Neural cell (in vitro differentiated cells): ENCODE measurements at regions not wholly inside any gene's neighbourhood (a gene's known extent, or its start where the extent isn't known, plus 50 kb on each side); places are given as distances from the start of the nearest gene placed in this dataset.

Source experiments
- H2AFZ ChIP-seq: fragments of 200-600, 300-800 bp; sonication (generic), shearing (Covaris generic); 2 replicates; pipeline ENCODE4 v1.6.0; 2014; ENCODE audit warnings: low read depth, mild to moderate bottlenecking, antibody characterized with exemption, low read length, moderate library complexity
- H3F3A ChIP-seq: fragments of 200-600 bp; shearing (Covaris generic); 2 replicates; pipeline ENCODE4 v1.6.1; 2016; ENCODE audit warnings: mild to moderate bottlenecking, moderate library complexity, mixed read lengths, antibody characterized with exemption, low read length; ENCODE audit not compliant: insufficient read depth, poor library complexity, severe bottlenecking
- H3K27ac ChIP-seq: fragments of 200-600, 300-800 bp; sonication (generic), shearing (Covaris generic); 2 replicates; pipeline ENCODE4 v1.5.1; 2014; ENCODE audit warnings: mild to moderate bottlenecking, low read length, moderate library complexity
- H3K27me3 ChIP-seq: fragments of 300-800, 200-600 bp; sonication (generic), shearing (Covaris generic); 2 replicates; pipeline ENCODE4 v1.6.0; 2014; ENCODE audit warnings: mild to moderate bottlenecking, low read depth, low read length, moderate library complexity; ENCODE audit not compliant: insufficient read depth
- H3K36me3 ChIP-seq: fragments of 300-800, 200-600 bp; sonication (generic), shearing (Covaris generic); 2 replicates; pipeline ENCODE4 v1.5.1; 2014; ENCODE audit warnings: mild to moderate bottlenecking, antibody characterized with exemption, low read length, moderate library complexity; ENCODE audit not compliant: insufficient read depth
- H3K4me2 ChIP-seq: fragments of 300-800, 200-600 bp; sonication (generic), shearing (Covaris generic); 2 replicates; pipeline ENCODE4 v1.6.0; 2014; ENCODE audit warnings: mild to moderate bottlenecking, low read length
- H3K4me3 ChIP-seq: fragments of 300-800, 200-600 bp; sonication (generic), shearing (Covaris generic); 2 replicates; pipeline ENCODE4 v1.5.1; 2014; ENCODE audit warnings: mild to moderate bottlenecking, low read length, moderate library complexity
- H3K79me2 ChIP-seq: fragments of 200-600 bp; shearing (Covaris generic); replicated peaks from 2 replicates; pipeline ENCODE4 v1.6.0; 2014; ENCODE audit warnings: mild to moderate bottlenecking, low read length, moderate library complexity; ENCODE audit not compliant: insufficient read depth
- H3K9ac ChIP-seq: fragments of 300-800, 200-600 bp; sonication (generic), shearing (Covaris generic); 2 replicates; pipeline ENCODE4 v1.6.1; 2016; ENCODE audit warnings: mild to moderate bottlenecking, low read length, mixed read lengths
- H3K9me2 ChIP-seq: fragments of 200-600 bp; shearing (Covaris generic); 2 replicates; pipeline ENCODE4 v1.6.1; 2016; ENCODE audit warnings: mild to moderate bottlenecking, low read length, mixed read lengths; ENCODE audit not compliant: insufficient read depth
- H3K9me3 ChIP-seq: fragments of 200-600, 300-800 bp; sonication (generic), shearing (Covaris generic); 2 replicates; pipeline ENCODE4 v1.6.1; 2016; ENCODE audit warnings: mild to moderate bottlenecking, mixed run types, low read length, moderate library complexity, mixed read lengths
- H4K20me1 ChIP-seq: fragments of 200-600 bp; shearing (Covaris generic); 2 replicates; pipeline ENCODE4 v1.6.1; 2016; ENCODE audit warnings: mild to moderate bottlenecking, mixed run types; ENCODE audit not compliant: insufficient read depth
- EP300 ChIP-seq: fragments of 450-650 bp; conservative IDR thresholded peaks from 2 replicates; pipeline ENCODE4 v1.6.1; 2014; ENCODE audit warnings: antibody characterized with exemption, mild to moderate bottlenecking, moderate library complexity; ENCODE audit not compliant: poor library complexity, severe bottlenecking
- EZH2 ChIP-seq: fragments of 200-600, 300-800 bp; shearing (Covaris generic), sonication (generic); IDR thresholded peaks from 2 replicates; pipeline ENCODE4 v1.6.1; 2014; ENCODE audit warnings: antibody characterized with exemption, low read length, borderline replicate concordance, mild to moderate bottlenecking; ENCODE audit not compliant: insufficient read depth, poor library complexity, severe bottlenecking
- MXI1 ChIP-seq: fragments of 450-650 bp; conservative IDR thresholded peaks from 2 replicates; pipeline ENCODE4 v1.6.1; 2014; ENCODE audit warnings: antibody characterized with exemption, mild to moderate bottlenecking; ENCODE audit not compliant: poor library complexity, severe bottlenecking
- POLR2AphosphoS5 ChIP-seq: IDR thresholded peaks from 2 replicates; pipeline ENCODE4 v1.6.1; 2012
- RAD21 ChIP-seq: fragments of 450-650 bp; conservative IDR thresholded peaks from 2 replicates; pipeline ENCODE4 v1.6.1; 2014; ENCODE audit warnings: antibody characterized with exemption, mild to moderate bottlenecking, moderate library complexity
- SMC3 ChIP-seq: fragments of 450-650 bp; conservative IDR thresholded peaks from 2 replicates; pipeline ENCODE4 v1.6.1; 2014; ENCODE audit warnings: antibody characterized with exemption, mild to moderate bottlenecking, moderate library complexity; ENCODE audit not compliant: poor library complexity
- TAF1 ChIP-seq: IDR thresholded peaks from 2 replicates; pipeline ENCODE4 v1.6.1; 2012; ENCODE audit warnings: low read depth
- TF ChIP-seq, protein P1 (sequence below): fragments of 450-650 bp; IDR thresholded peaks from 2 replicates; pipeline ENCODE4 v1.5.1; 2014; ENCODE audit warnings: antibody characterized with exemption, mild to moderate bottlenecking, moderate library complexity; ENCODE audit not compliant: poor library complexity, severe bottlenecking
- TF ChIP-seq, protein P2 (sequence below): IDR thresholded peaks from 2 replicates; pipeline ENCODE4 v1.6.1; 2012; ENCODE audit warnings: borderline replicate concordance

DNA sequence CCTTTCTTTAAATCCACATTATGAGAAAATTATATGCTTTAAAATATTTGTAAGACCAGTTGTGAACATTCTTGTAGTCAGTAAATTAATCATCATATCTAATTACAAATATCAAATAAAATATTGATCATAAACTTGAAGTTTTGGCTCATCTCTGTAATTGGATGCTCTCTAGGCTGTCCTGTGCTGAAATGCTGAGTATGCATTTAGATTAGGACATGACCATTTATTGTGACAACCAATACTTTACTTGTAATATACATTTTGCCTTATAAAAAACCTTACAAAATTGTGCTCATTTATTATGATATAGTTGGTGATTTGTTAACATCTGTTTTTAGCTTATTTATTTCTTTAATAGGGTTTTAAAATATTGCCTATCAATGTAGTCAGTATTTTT is 116.1 kb upstream of the DOCK10 start:
- H3K36me3 ChIP-seq, result no peaks in the 10 kb centered on the region
- H3F3A ChIP-seq, result no peaks in the 10 kb centered on the region
- no peaks in the 10 kb centered on the region for H3K79me2 ChIP-seq
- H3K27ac ChIP-seq, result no peak overlapping the region
- no peaks in the 10 kb centered on the region for H3K9me3 ChIP-seq
- H3K9ac ChIP-seq, result no peak overlapping the region
- H3K4me2 ChIP-seq, result no peak overlapping the region
- no peak overlapping the region for H3K4me3 ChIP-seq
- no peaks in the 10 kb centered on the region for H3K27me3 ChIP-seq
- no peak overlapping the region for H2AFZ ChIP-seq
- no peaks in the 10 kb centered on the region for H4K20me1 ChIP-seq
- H3K9me2 ChIP-seq, result no peaks in the 10 kb centered on the region
- TF ChIP-seq EZH2, result no peak

DNA sequence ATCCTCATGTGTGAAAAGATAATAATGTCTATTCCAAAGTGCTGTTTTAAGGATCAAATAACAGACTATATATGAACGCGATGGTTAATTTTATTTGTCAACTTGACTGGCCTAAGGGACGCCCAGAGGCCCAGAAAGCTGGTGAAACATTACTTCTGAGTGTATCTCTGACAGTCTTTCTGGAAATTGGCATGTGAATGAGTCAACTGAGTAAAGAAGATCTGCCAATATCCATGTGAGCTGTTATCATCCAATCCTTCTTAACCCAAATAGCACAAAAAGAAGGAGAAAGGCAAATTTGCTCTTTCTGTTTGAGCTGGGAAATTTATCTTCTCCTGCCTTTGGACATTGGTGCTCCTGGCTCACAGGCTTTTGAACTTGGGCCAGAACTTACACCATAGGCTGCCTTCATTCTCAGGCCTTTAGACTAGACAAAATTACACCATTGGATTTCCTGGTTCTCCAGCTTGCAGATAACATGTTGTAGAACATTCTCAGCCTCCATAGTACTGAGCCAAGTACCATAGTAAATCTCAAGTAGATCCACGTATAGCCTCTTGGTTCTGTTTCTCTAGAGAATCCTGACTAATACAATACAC is 114.7 kb upstream of the DOCK10 start:
- H3K9me3 ChIP-seq, result no peaks in the 10 kb centered on the region
- H2AFZ ChIP-seq, result no peak overlapping the region
- no peak overlapping the region for H3K27ac ChIP-seq
- no peak overlapping the region for H3K4me3 ChIP-seq
- no peaks in the 10 kb centered on the region for H3K27me3 ChIP-seq
- H4K20me1 ChIP-seq, result no peaks in the 10 kb centered on the region
- no peak overlapping the region for H3K4me2 ChIP-seq
- H3K9me2 ChIP-seq, result no peaks in the 10 kb centered on the region
- TF ChIP-seq, protein P1, sequence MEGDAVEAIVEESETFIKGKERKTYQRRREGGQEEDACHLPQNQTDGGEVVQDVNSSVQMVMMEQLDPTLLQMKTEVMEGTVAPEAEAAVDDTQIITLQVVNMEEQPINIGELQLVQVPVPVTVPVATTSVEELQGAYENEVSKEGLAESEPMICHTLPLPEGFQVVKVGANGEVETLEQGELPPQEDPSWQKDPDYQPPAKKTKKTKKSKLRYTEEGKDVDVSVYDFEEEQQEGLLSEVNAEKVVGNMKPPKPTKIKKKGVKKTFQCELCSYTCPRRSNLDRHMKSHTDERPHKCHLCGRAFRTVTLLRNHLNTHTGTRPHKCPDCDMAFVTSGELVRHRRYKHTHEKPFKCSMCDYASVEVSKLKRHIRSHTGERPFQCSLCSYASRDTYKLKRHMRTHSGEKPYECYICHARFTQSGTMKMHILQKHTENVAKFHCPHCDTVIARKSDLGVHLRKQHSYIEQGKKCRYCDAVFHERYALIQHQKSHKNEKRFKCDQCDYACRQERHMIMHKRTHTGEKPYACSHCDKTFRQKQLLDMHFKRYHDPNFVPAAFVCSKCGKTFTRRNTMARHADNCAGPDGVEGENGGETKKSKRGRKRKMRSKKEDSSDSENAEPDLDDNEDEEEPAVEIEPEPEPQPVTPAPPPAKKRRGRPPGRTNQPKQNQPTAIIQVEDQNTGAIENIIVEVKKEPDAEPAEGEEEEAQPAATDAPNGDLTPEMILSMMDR, result no peak
- TF ChIP-seq EZH2, result no peak
- TF ChIP-seq MXI1, result no peak
- TF ChIP-seq RAD21, result no peak
- TF ChIP-seq TAF1, result no peak
- no peak for TF ChIP-seq SMC3
- TF ChIP-seq POLR2AphosphoS5, result no peak
- TF ChIP-seq, protein P2, sequence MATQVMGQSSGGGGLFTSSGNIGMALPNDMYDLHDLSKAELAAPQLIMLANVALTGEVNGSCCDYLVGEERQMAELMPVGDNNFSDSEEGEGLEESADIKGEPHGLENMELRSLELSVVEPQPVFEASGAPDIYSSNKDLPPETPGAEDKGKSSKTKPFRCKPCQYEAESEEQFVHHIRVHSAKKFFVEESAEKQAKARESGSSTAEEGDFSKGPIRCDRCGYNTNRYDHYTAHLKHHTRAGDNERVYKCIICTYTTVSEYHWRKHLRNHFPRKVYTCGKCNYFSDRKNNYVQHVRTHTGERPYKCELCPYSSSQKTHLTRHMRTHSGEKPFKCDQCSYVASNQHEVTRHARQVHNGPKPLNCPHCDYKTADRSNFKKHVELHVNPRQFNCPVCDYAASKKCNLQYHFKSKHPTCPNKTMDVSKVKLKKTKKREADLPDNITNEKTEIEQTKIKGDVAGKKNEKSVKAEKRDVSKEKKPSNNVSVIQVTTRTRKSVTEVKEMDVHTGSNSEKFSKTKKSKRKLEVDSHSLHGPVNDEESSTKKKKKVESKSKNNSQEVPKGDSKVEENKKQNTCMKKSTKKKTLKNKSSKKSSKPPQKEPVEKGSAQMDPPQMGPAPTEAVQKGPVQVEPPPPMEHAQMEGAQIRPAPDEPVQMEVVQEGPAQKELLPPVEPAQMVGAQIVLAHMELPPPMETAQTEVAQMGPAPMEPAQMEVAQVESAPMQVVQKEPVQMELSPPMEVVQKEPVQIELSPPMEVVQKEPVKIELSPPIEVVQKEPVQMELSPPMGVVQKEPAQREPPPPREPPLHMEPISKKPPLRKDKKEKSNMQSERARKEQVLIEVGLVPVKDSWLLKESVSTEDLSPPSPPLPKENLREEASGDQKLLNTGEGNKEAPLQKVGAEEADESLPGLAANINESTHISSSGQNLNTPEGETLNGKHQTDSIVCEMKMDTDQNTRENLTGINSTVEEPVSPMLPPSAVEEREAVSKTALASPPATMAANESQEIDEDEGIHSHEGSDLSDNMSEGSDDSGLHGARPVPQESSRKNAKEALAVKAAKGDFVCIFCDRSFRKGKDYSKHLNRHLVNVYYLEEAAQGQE, result no peak
- no peak for TF ChIP-seq EP300
- no peaks in the 10 kb centered on the region for H3K36me3 ChIP-seq
- H3F3A ChIP-seq, result no peaks in the 10 kb centered on the region
- H3K79me2 ChIP-seq, result no peaks in the 10 kb centered on the region
- H3K9ac ChIP-seq, result no peak overlapping the region

- Histone ChIP-seq H3K9ac (no peak overlapping the region), H3K4me3 (no peak overlapping the region), H3K27ac (no peak overlapping the region), H3K36me3 (no peaks in the 10 kb centered on the region), H2AFZ (no peak overlapping the region), H4K20me1 (no peaks in the 10 kb centered on the region), H3K4me2 (no peak overlapping the region), H3F3A (no peaks in the 10 kb centered on the region), H3K9me2 (no peaks in the 10 kb centered on the region), H3K79me2 (no peaks in the 10 kb centered on the region), H3K9me3 (no peaks in the 10 kb centered on the region), H3K27me3 (no peaks in the 10 kb centered on the region)
- TF ChIP-seq TAF1 (no peak), MXI1 (no peak), SMC3 (no peak), RAD21 (no peak), POLR2AphosphoS5 (no peak), EP300 (no peak)
- TF ChIP-seq, protein P2, result no peak
- TF ChIP-seq, protein P1, result no peak
Observed at GRCh38 chr2:225140723-225141122, 98.5 kb upstream of the DOCK10 start.
